Karpas-422 (cell line): ENCODE measurements at regions not wholly inside any gene's neighbourhood (a gene's known extent, or its start where the extent isn't known, plus 50 kb on each side); places are given as distances from the start of the nearest gene placed in this dataset.

ENCODE experiments used
- DNase-seq: peaks from one replicate; pipeline ENCODE4 v3.0.0-alpha.2; 2015
- H2AFZ ChIP-seq: fragments of 200-600 bp; sonication (generic); 2 replicates; pipeline ENCODE4 v1.6.1; 2014; ENCODE audit warnings: antibody characterized with exemption, low read length, mixed read lengths
- H3K27ac ChIP-seq: fragments of 200-600 bp; sonication (generic); 2 replicates; pipeline ENCODE4 v1.5.1; 2014; ENCODE audit warnings: mild to moderate bottlenecking, low read length, moderate library complexity
- H3K27me3 ChIP-seq: fragments of 200-600 bp; sonication (generic); 2 replicates; pipeline ENCODE4 v1.6.1; 2014; ENCODE audit warnings: low read length, mixed read lengths
- H3K36me3 ChIP-seq: fragments of 200-600 bp; sonication (generic); 2 replicates; pipeline ENCODE4 v1.6.1; 2014; ENCODE audit warnings: low read length, mixed read lengths; ENCODE audit not compliant: insufficient read depth
- H3K4me1 ChIP-seq: fragments of 200-600 bp; sonication (generic); 2 replicates; pipeline ENCODE4 v1.6.1; 2014; ENCODE audit warnings: mild to moderate bottlenecking, low read length, mixed read lengths
- H3K4me2 ChIP-seq: fragments of 200-600 bp; sonication (generic); 2 replicates; pipeline ENCODE4 v1.6.1; 2014; ENCODE audit warnings: low read length, low read depth, mild to moderate bottlenecking; ENCODE audit not compliant: poor library complexity, severe bottlenecking
- H3K4me3 ChIP-seq: fragments of 200-600 bp; sonication (generic); 2 replicates; pipeline ENCODE4 v1.5.1; 2014; ENCODE audit warnings: mild to moderate bottlenecking, antibody characterized with exemption, low read length, mixed read lengths
- H3K79me2 ChIP-seq: fragments of 200-600 bp; sonication (generic); 2 replicates; pipeline ENCODE4 v1.6.1; 2014; ENCODE audit warnings: mild to moderate bottlenecking, low read length, mixed read lengths
- H3K9ac ChIP-seq: fragments of 200-600 bp; sonication (generic); 2 replicates; pipeline ENCODE4 v1.6.0; 2014; ENCODE audit warnings: low read length
- H3K9me2 ChIP-seq: fragments of 200-600 bp; sonication (generic), shearing (Covaris generic); replicated peaks from 2 replicates; pipeline ENCODE4 v1.6.0; 2014; ENCODE audit warnings: mild to moderate bottlenecking, low read length, moderate library complexity; ENCODE audit not compliant: insufficient read depth
- H3K9me3 ChIP-seq: fragments of 300-700, 200-600 bp; sonication (generic); 2 replicates; pipeline ENCODE4 v1.6.1; 2014; ENCODE audit warnings: low read length, mixed read lengths
- H4K20me1 ChIP-seq: fragments of 200-600 bp; sonication (generic); 2 replicates; pipeline ENCODE4 v1.6.1; 2014; ENCODE audit warnings: mild to moderate bottlenecking, antibody characterized with exemption, low read length, low read depth; ENCODE audit not compliant: insufficient read depth

- no peaks in the 10 kb centered on the region for H3K9me3 ChIP-seq
- no peak overlapping the region for H2AFZ ChIP-seq
- no peaks in the 10 kb centered on the region for H4K20me1 ChIP-seq
- H3K4me3 ChIP-seq: no peak overlapping the region
- no peak overlapping the region for H3K27ac ChIP-seq
- H3K4me1 ChIP-seq: peaks cover 9% of the 10 kb centered on the region
- no peaks in the 10 kb centered on the region for H3K36me3 ChIP-seq
- H3K27me3 ChIP-seq: no peaks in the 10 kb centered on the region
- H3K9ac ChIP-seq: no peak overlapping the region
- no peaks in the 10 kb centered on the region for H3K79me2 ChIP-seq
- no peak overlapping the region for H3K4me2 ChIP-seq
- DNase-seq: no peak
- no peaks in the 10 kb centered on the region for H3K9me2 ChIP-seq
Measured at GRCh38 chr11:104329078-104329665, 165.2 kb upstream of the PDGFD start.

- H2AFZ ChIP-seq: peak overlapping the region; percentile 2; the same call in 1 of the 2 replicates
- no peaks in the 10 kb centered on the region for H3K27me3 ChIP-seq
- H3K4me3 ChIP-seq: no peak overlapping the region
- H3K36me3 ChIP-seq: no peaks in the 10 kb centered on the region
- no peaks in the 10 kb centered on the region for H3K79me2 ChIP-seq
- peaks cover 7% of the 10 kb centered on the region for H3K4me1 ChIP-seq
- no peak overlapping the region for H3K9ac ChIP-seq
- DNase-seq: no peak
- no peak overlapping the region for H3K27ac ChIP-seq
- H3K9me3 ChIP-seq: no peaks in the 10 kb centered on the region
- no peak overlapping the region for H3K4me2 ChIP-seq
- H3K9me2 ChIP-seq: no peaks in the 10 kb centered on the region
- H4K20me1 ChIP-seq: no peaks in the 10 kb centered on the region
Measured at GRCh38 chr11:104328512-104328907, 164.6 kb upstream of the PDGFD start.

GRCh38 chr11:104327861-104328511, 164.0 kb upstream of the PDGFD start:
- H3K9ac ChIP-seq: no peak overlapping the region
- H3K4me3 ChIP-seq: no peak overlapping the region
- H4K20me1 ChIP-seq: no peaks in the 10 kb centered on the region
- no peak overlapping the region for H3K27ac ChIP-seq
- no peaks in the 10 kb centered on the region for H3K27me3 ChIP-seq
- no peak for DNase-seq
- H3K9me3 ChIP-seq: no peaks in the 10 kb centered on the region
- H3K4me1 ChIP-seq: peaks cover 7% of the 10 kb centered on the region
- H3K79me2 ChIP-seq: no peaks in the 10 kb centered on the region
- H2AFZ ChIP-seq: peak overlapping the region; percentile 2; the same call in 1 of the 2 replicates
- H3K36me3 ChIP-seq: no peaks in the 10 kb centered on the region
- no peaks in the 10 kb centered on the region for H3K9me2 ChIP-seq
- no peak overlapping the region for H3K4me2 ChIP-seq

GRCh38 chr11:104325093-104325492, 161.1 kb upstream of the PDGFD start:
- no peak overlapping the region for H2AFZ ChIP-seq
- no peak overlapping the region for H3K27ac ChIP-seq
- H3K4me2 ChIP-seq: no peak overlapping the region
- no peaks in the 10 kb centered on the region for H3K27me3 ChIP-seq
- H3K4me3 ChIP-seq: no peak overlapping the region
- DNase-seq: no peak
- no peaks in the 10 kb centered on the region for H3K9me2 ChIP-seq
- H3K4me1 ChIP-seq: peaks cover 4% of the 10 kb centered on the region; the same call in 1 of the 2 replicates
- H3K79me2 ChIP-seq: no peaks in the 10 kb centered on the region
- H3K9ac ChIP-seq: no peak overlapping the region
- no peaks in the 10 kb centered on the region for H3K36me3 ChIP-seq
- no peaks in the 10 kb centered on the region for H3K9me3 ChIP-seq
- H4K20me1 ChIP-seq: no peaks in the 10 kb centered on the region

- DNase-seq: no peak
- Histone ChIP-seq H3K36me3 (no peaks in the 10 kb centered on the region), H4K20me1 (no peaks in the 10 kb centered on the region), H3K27ac (no peak overlapping the region), H3K9me2 (no peaks in the 10 kb centered on the region), H3K4me3 (no peak overlapping the region), H3K27me3 (no peaks in the 10 kb centered on the region), H3K79me2 (no peaks in the 10 kb centered on the region), H3K4me1 (peaks cover 4% of the 10 kb centered on the region; the same call in 1 of the 2 replicates), H2AFZ (no peak overlapping the region), H3K9me3 (no peaks in the 10 kb centered on the region), H3K9ac (no peak overlapping the region), H3K4me2 (no peak overlapping the region)
Measured at GRCh38 chr11:104324276-104324675, 160.3 kb upstream of the PDGFD start.

GRCh38 chr11:104323841-104324240, 159.9 kb upstream of the PDGFD start:
- Histone ChIP-seq H3K9me3 (no peaks in the 10 kb centered on the region), H3K4me2 (no peak overlapping the region), H3K36me3 (no peaks in the 10 kb centered on the region), H2AFZ (no peak overlapping the region), H3K4me1 (peaks cover 4% of the 10 kb centered on the region; the same call in 1 of the 2 replicates), H3K79me2 (no peaks in the 10 kb centered on the region), H3K9ac (no peak overlapping the region), H4K20me1 (no peaks in the 10 kb centered on the region), H3K4me3 (no peak overlapping the region), H3K9me2 (no peaks in the 10 kb centered on the region), H3K27me3 (no peaks in the 10 kb centered on the region), H3K27ac (no peak overlapping the region)
- no peak for DNase-seq

GRCh38 chr11:104322696-104323095, 158.7 kb upstream of the PDGFD start:
- Histone ChIP-seq H3K9me3 (no peaks in the 10 kb centered on the region), H3K4me3 (no peak overlapping the region), H3K27me3 (no peaks in the 10 kb centered on the region), H3K4me2 (no peak overlapping the region), H3K4me1 (no peaks in the 10 kb centered on the region), H4K20me1 (no peaks in the 10 kb centered on the region), H3K9ac (no peak overlapping the region), H3K79me2 (no peaks in the 10 kb centered on the region), H3K9me2 (no peaks in the 10 kb centered on the region), H3K36me3 (no peaks in the 10 kb centered on the region), H2AFZ (no peak overlapping the region), H3K27ac (no peak overlapping the region)
- DNase-seq: no peak

GRCh38 chr11:104320956-104321355, 157.0 kb upstream of the PDGFD start:
- H3K9me3 ChIP-seq: no peaks in the 10 kb centered on the region
- DNase-seq: no peak
- no peaks in the 10 kb centered on the region for H3K27me3 ChIP-seq
- no peaks in the 10 kb centered on the region for H3K4me1 ChIP-seq
- no peaks in the 10 kb centered on the region for H3K79me2 ChIP-seq
- no peak overlapping the region for H3K9ac ChIP-seq
- no peak overlapping the region for H3K27ac ChIP-seq
- H3K4me3 ChIP-seq: no peak overlapping the region
- H2AFZ ChIP-seq: no peak overlapping the region
- no peaks in the 10 kb centered on the region for H3K9me2 ChIP-seq
- H3K36me3 ChIP-seq: no peaks in the 10 kb centered on the region
- H4K20me1 ChIP-seq: no peaks in the 10 kb centered on the region
- no peak overlapping the region for H3K4me2 ChIP-seq
